Activated CD8-positive, alpha-beta T cell treated with anti-CD3 and anti-CD28 coated beads for 36 hours (primary cell): ENCODE measurements at regions not wholly inside any gene's neighbourhood (a gene's known extent, or its start where the extent isn't known, plus 50 kb on each side); places are given as distances from the start of the nearest gene placed in this dataset.

Experiments
- ATAC-seq: fragments of 200-7000 bp; cut with Tn5 transposase; one replicate; pipeline ENCODE4 v1.10.0; 2021; ENCODE audit warnings: mild to moderate bottlenecking, moderate library complexity
- CTCF ChIA-PET: fragments of 350-600 bp; sonication (Branson Sonifier 250); formaldehyde crosslinking; loops from one replicate; lab custom pipeline; 2021; ENCODE audit warnings: antibody characterized with exemption; lab: Charles Lee
- POLR2A ChIA-PET: fragments of 350-600 bp; sonication (Branson Sonifier 250); formaldehyde crosslinking; loops from one replicate; lab custom pipeline; 2021; ENCODE audit warnings: antibody characterized with exemption; lab: Charles Lee
- DNase-seq: peaks from one replicate; pipeline ENCODE4 v3.0.0-alpha.2; 2020
- H3K27ac Mint-ChIP-seq: one replicate; pipeline ENCODE4 v1.8.0; 2021; ENCODE audit warnings: mild to moderate bottlenecking, mixed read lengths
- H3K27me3 Mint-ChIP-seq: one replicate; pipeline ENCODE4 v1.8.0; 2021; ENCODE audit warnings: mixed read lengths
- H3K36me3 Mint-ChIP-seq: one replicate; pipeline ENCODE4 v1.8.0; 2021; ENCODE audit warnings: low read depth, mixed read lengths
- H3K4me1 Mint-ChIP-seq: one replicate; pipeline ENCODE4 v1.8.0; 2021; ENCODE audit warnings: low read depth, mixed read lengths
- H3K4me3 Mint-ChIP-seq: one replicate; pipeline ENCODE4 v1.8.0; 2021; ENCODE audit warnings: mild to moderate bottlenecking, moderate library complexity, mixed read lengths
- H3K9me3 Mint-ChIP-seq: one replicate; pipeline ENCODE4 v1.8.0; 2021; ENCODE audit warnings: mixed read lengths
- CTCF ChIP-seq: fragments of 200-600 bp; IDR thresholded peaks from one replicate; pipeline ENCODE4 v1.8.0; 2022; ENCODE audit warnings: antibody characterized with exemption, mild to moderate bottlenecking
- intact Hi-C: fragments of 100-400 bp; cut with micrococcal nuclease; formaldehyde crosslinking; loops from one replicate; pipeline ENCODE4 v1.10.0; 2022

DNA sequence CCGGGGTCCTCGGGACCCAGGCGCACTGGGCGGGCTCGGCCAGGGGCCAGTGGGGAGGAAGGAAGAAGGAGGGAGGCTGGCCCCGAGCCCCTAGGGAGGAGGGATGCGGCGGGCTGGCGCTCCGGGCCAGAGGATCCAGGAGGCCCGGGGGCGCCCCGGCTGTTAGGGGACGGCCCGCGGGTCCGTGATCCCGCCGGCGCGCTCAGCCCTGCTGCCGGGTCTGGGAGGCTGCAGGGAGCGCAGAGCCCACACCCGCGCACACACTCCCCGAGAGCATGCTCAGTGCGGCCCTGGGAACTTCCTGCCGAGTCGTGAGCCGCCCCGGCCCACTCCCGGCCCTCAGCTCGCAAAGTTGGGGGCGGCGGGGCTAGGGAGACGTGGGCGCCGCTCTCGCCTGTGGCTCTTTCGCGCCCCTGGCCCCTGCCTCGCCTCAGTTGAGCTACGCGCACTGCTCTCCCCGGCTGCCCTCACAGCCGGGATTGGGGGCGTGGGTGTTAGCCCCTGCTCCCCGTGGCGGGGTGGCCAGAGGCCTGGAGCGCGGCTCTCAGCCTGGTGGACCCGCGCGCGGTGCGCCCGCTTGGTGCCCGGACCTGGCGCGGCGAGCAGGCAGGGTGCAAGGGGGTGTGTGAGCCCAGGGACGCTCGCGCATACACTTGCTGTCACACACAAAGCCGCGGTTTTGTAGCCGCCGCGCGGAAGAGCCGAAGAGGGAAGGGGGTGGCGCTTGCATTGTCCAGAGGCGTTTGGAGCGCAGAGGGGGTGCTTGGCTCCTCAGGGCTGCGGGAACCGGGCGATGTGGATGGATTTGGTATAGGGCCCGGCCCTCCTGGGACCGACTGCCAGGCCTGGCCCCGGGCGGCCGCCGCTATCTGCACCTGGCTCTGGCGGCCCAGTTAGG, 132.9 kb upstream of the MGAT5 start:
- DNase-seq (peak; percentile 73), ATAC-seq (peak; percentile 61)
- H3K4me1 Mint-ChIP-seq, result peaks cover 57% of the 10 kb centered on the region

GRCh38 chr2:134122610-134123009, 131.3 kb upstream of the MGAT5 start:
- no peaks in the 10 kb centered on the region for H3K36me3 Mint-ChIP-seq
- no peaks in the 10 kb centered on the region for H3K9me3 Mint-ChIP-seq
- intact Hi-C loops, result no loop called here
- no peaks in the 10 kb centered on the region for H3K27me3 Mint-ChIP-seq
- H3K27ac Mint-ChIP-seq, result no peak overlapping the region
- ChIA-PET POLR2A (interaction anchor here (1.4 to 3.9 kb wide), 2 partner anchors 95 to 284 kb away, joined by 3 to 28 read pairs; no protein-coding TSS in a partner anchor), CTCF (interaction anchor here (0.8 to 8.0 kb wide), 8 partner anchors 40 to 289 kb away, joined by 3 to 62 read pairs (median 6); no protein-coding TSS in a partner anchor)
- ATAC-seq (no peak), DNase-seq (no peak)
- H3K4me3 Mint-ChIP-seq, result peak overlapping the region; percentile 37
- H3K4me1 Mint-ChIP-seq, result peaks cover 73% of the 10 kb centered on the region
- TF ChIP-seq CTCF, result no peak

More for the DNA sequence above, 132.9 kb upstream of the MGAT5 start:
- TF ChIP-seq CTCF, result no peak
- peak overlapping the region; percentile 94 for H3K4me3 Mint-ChIP-seq
- H3K9me3 Mint-ChIP-seq, result no peaks in the 10 kb centered on the region
- no peaks in the 10 kb centered on the region for H3K36me3 Mint-ChIP-seq
- POLR2A ChIA-PET, result interaction anchor here (0.6 to 3.9 kb wide), 11 partner anchors 8 to 149 kb away, joined by 3 to 28 read pairs (median 4); no protein-coding TSS in a partner anchor
- peaks cover 2% of the 10 kb centered on the region for H3K27me3 Mint-ChIP-seq
- H3K27ac Mint-ChIP-seq, result peak overlapping the region; percentile 65
- CTCF ChIA-PET, result interaction anchor here (0.6 to 8.0 kb wide), 11 partner anchors 7 to 330 kb away, joined by 3 to 114 read pairs (median 27); partner anchors contain the start of gene MGAT5
- intact Hi-C loops, result no loop called here

DNA sequence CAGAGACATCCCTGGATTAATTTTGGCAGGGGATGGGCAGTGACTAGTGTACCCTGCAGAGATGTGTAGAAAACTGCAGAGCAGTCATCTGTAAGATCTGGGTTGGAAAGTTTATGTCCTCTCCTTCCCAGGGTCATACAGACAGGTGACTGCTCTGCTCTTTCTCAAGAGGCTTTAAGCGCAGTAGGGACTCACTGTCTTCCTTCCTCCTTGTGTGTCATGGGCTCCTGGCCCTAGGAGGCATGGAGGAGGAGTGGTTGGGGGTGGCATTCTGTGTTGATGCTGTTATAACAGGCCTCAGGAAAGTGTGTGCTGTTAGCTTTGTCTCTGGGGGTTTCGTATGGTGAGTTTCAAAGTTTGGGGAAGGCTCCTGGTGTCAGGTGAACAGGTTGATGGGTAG, 130.5 kb upstream of the MGAT5 start:
- Mint-ChIP-seq H3K27ac (peak overlapping the region; percentile 14), H3K4me1 (peaks cover 80% of the 10 kb centered on the region), H3K4me3 (no peak overlapping the region), H3K27me3 (no peaks in the 10 kb centered on the region), H3K36me3 (no peaks in the 10 kb centered on the region), H3K9me3 (no peaks in the 10 kb centered on the region)
- POLR2A ChIA-PET, result interaction anchor here (1.4 kb wide), 1 partner anchor 283 kb away, joined by 3 read pairs; no protein-coding TSS in a partner anchor
- ATAC-seq (no peak), DNase-seq (no peak)
- CTCF ChIA-PET, result interaction anchor here (0.9 to 8.0 kb wide), 6 partner anchors 39 to 289 kb away, joined by 3 to 62 read pairs (median 10); no protein-coding TSS in a partner anchor
- TF ChIP-seq CTCF, result no peak
- intact Hi-C loops, result no loop called here

DNA sequence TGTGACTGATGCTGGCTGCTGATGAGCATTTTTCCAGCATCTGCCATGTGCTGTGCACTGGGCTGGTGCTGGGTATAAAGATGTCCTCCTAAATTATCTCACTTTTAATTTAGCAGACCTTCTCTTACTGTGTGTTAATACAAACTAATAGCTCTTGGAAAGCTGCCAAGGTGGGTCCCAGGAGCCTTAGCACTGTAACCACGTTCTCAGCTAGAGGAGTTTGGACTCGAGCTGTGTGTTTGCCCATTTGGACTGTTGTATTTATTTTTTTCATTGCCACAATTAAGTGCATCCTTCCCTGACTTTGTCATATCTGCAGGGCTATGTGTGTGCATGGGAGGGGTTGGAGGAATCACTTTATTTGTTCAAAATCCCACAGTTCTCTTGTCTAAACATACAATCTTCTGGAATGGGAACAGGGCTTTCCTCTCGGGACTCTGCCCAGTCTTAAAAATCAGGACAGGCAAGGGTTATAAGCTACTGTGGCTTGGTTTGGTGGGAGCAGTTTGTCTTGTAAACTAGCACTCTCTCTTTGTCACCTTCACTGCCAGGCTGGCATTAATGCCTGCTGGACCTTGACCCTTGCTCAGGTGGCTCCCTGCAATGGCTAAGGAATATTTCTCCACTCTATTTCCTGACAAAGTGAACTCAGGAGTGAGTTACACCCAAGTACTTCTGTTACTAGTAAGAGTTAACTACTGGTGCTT, 129.7 kb upstream of the MGAT5 start:
- Mint-ChIP-seq H3K9me3 (no peaks in the 10 kb centered on the region), H3K4me1 (peaks cover 76% of the 10 kb centered on the region), H3K27ac (no peak overlapping the region), H3K36me3 (no peaks in the 10 kb centered on the region), H3K4me3 (no peak overlapping the region), H3K27me3 (no peaks in the 10 kb centered on the region)
- intact Hi-C loops, result no loop called here
- TF ChIP-seq CTCF, result no peak
- CTCF ChIA-PET, result interaction anchor here (0.9 to 2.4 kb wide), 4 partner anchors 9 to 126 kb away, joined by 3 to 10 read pairs (median 6); no protein-coding TSS in a partner anchor
- ATAC-seq, result no peak
- POLR2A ChIA-PET, result interaction anchor here (1.2 kb wide), 1 partner anchor 111 kb away, joined by 3 read pairs; no protein-coding TSS in a partner anchor
- no peak for DNase-seq
